Mesothelial cell of epicardium (in vitro differentiated cells): ENCODE measurements at regions not wholly inside any gene's neighbourhood (a gene's known extent, or its start where the extent isn't known, plus 50 kb on each side); places are given as distances from the start of the nearest gene placed in this dataset.
"Not testable (repeated sequence)": the region's sequence is repeated elsewhere in the genome, so short reads cannot be mapped to it uniquely, and the experiment has no call there.

Experiments used
- DNase-seq, 2 experiments: peaks; one replicate each; pipeline ENCODE4 v3.0.0; 2021; ENCODE audit warnings: low spot score in 2 of 2; ENCODE audit not compliant: unreplicated experiment in 2 of 2
- H3K27ac Mint-ChIP-seq: 2 replicates; pipeline ENCODE4 v1.8.0; 2021; ENCODE audit warnings: mixed read lengths
- H3K27me3 Mint-ChIP-seq: 2 replicates; pipeline ENCODE4 v1.8.0; 2021; ENCODE audit warnings: low read depth, mixed read lengths
- H3K36me3 Mint-ChIP-seq: 2 replicates; pipeline ENCODE4 v1.8.0; 2021; ENCODE audit warnings: mixed read lengths
- H3K4me1 Mint-ChIP-seq: 2 replicates; pipeline ENCODE4 v1.8.0; 2021; ENCODE audit warnings: mixed read lengths
- H3K4me3 Mint-ChIP-seq: 2 replicates; pipeline ENCODE4 v1.8.0; 2021; ENCODE audit warnings: mild to moderate bottlenecking, moderate library complexity, mixed read lengths
- H3K9me3 Mint-ChIP-seq: 2 replicates; pipeline ENCODE4 v1.8.0; 2021; ENCODE audit warnings: mixed read lengths
- TF ChIP-seq, protein P1 (sequence below): fragments of 200-600 bp; sonication (generic); IDR thresholded peaks from one replicate; pipeline ENCODE4 v1.5.0; 2021; ENCODE audit warnings: antibody characterized with exemption; ENCODE audit not compliant: unreplicated experiment

DNA sequence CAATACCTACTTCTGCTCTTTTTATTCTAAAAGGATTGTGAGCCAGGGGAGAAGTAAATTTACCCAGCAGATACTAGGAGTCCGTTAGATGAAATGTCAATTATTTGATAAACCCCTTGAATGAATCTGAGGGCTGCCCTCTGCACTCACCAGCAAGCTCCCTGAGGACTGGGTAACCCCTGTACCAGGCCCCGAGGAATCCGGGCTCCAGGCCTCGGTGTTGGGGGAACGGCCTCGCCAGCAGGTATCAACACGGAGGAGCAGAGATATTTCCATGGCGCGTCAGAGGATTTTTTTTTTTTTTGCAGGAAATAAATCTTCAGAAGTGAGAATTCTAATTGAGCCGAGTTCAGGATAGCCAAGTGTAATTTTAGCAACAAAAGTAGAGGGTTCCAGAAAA lies 1408.8 kb downstream of the BRD1 start:
- Mint-ChIP-seq H3K4me3 (no peak overlapping the region), H3K4me1 (peaks cover 8% of the 10 kb centered on the region), H3K27me3 (peaks cover 17% of the 10 kb centered on the region), H3K27ac (no peak overlapping the region), H3K36me3 (no peaks in the 10 kb centered on the region), H3K9me3 (no peaks in the 10 kb centered on the region)
- DNase-seq: no peak
- TF ChIP-seq, protein P1, sequence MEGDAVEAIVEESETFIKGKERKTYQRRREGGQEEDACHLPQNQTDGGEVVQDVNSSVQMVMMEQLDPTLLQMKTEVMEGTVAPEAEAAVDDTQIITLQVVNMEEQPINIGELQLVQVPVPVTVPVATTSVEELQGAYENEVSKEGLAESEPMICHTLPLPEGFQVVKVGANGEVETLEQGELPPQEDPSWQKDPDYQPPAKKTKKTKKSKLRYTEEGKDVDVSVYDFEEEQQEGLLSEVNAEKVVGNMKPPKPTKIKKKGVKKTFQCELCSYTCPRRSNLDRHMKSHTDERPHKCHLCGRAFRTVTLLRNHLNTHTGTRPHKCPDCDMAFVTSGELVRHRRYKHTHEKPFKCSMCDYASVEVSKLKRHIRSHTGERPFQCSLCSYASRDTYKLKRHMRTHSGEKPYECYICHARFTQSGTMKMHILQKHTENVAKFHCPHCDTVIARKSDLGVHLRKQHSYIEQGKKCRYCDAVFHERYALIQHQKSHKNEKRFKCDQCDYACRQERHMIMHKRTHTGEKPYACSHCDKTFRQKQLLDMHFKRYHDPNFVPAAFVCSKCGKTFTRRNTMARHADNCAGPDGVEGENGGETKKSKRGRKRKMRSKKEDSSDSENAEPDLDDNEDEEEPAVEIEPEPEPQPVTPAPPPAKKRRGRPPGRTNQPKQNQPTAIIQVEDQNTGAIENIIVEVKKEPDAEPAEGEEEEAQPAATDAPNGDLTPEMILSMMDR: no peak

DNA sequence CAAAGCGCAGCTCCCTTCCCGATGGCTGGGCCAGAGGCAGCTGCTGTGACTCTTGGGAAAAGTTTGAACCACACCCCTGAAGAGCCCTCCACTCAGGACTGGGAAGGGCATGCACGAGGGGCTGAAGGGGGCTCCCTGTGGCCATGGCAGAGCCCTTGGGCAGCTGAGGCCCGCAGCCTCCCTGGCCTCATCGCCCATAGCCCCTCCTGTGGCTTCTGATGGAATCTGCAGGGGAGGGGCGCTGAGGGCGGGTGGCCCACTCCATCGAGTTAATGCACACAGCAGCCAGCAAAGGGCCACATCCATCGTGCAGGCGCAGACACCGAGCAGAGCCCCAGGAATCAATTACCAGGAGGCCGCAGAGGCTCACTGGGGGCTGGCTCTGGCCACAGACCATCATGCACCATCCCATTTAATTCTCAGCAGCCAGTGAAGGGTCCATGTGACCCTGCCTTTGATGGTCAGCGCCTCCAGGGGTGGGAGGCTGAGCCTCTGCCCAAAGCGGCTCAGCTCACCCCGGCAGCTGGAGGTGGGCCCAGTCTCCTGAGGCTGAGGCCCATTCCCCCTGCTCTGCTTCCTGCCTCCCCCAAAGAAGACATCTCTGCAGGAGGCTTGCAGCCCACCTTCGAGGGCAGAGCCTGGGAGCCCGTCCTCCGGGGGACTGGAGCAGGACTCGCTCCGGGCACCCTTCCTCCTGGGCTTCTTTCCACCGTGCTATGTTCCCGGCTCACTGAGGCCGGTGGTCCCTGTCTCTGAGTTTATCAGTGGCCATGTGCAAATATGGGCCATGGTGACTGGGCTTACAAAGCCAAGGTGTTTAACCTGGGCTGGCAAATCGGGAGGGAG lies 1410.2 kb downstream of the BRD1 start:
- TF ChIP-seq, protein P1: no peak
- no peaks in the 10 kb centered on the region for H3K9me3 Mint-ChIP-seq
- H3K4me3 Mint-ChIP-seq: no peak overlapping the region
- H3K27ac Mint-ChIP-seq: no peak overlapping the region
- H3K27me3 Mint-ChIP-seq: peaks cover 18% of the 10 kb centered on the region
- H3K36me3 Mint-ChIP-seq: no peaks in the 10 kb centered on the region
- no peak for DNase-seq
- peaks cover 8% of the 10 kb centered on the region for H3K4me1 Mint-ChIP-seq

DNA sequence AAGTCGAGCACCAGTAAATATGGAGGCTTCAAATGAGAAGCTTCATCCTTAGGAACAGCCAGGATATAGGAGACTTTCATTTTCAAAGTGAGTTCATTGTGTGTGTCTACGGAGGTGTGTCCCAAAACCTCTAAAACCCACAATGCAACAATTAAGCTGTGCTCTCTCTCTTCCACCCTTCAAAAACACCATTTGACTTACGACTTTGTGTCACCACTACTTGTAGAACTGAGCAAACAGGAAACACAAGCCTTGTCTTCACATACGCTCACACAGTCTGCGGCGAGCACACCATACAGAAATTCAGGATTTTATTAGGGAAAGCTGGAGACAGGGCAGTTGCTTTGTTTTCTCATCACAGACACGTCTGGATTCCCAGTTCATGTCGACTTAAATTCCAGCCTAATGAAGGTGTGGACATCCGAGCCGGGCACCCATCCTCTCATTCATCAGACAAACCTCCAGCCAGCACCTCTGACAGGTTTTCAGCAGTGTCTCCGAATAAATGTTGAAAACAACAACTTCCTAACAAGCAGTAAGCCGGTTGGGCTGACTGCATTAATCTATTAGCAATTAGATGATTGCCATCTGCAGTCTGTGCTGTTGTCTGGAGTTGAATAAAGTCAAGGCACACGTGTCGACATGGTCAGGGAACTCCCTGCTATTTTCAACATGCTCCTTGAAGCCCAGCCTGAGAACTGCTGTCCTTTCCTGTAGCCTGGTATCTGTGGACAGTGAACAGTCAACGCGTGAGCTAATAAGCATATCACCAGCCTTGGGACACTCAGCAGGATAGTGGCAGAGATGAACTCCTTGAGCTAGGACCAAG lies 1411.1 kb downstream of the BRD1 start:
- Mint-ChIP-seq H3K27ac (no peak overlapping the region), H3K4me3 (no peak overlapping the region), H3K4me1 (peaks cover 8% of the 10 kb centered on the region), H3K9me3 (no peaks in the 10 kb centered on the region), H3K36me3 (no peaks in the 10 kb centered on the region), H3K27me3 (peaks cover 19% of the 10 kb centered on the region)
- TF ChIP-seq, protein P1: no peak
- no peak for DNase-seq

DNA sequence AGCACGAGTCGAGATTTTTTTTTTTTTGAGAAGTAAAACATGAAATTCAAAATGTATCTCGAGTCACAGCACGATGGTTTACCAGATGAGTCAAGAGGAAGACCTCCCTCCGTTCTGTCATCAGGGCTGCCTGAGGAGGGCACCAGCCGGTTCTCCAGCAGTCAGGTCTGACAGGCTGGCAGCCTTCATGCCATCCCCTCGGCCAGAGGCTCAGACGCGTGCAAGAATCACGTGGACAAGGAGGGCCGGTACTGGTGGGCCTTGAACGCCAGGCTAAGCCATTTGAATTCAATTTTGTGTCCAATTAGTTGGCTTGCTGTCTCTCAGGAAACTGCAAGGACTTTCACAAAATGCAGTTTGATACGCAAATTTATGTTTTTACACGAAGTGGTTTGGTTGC lies 1412.2 kb downstream of the BRD1 start:
- no peak for DNase-seq
- Mint-ChIP-seq H3K9me3 (no peaks in the 10 kb centered on the region), H3K36me3 (no peaks in the 10 kb centered on the region), H3K4me3 (no peak overlapping the region), H3K27ac (no peak overlapping the region), H3K27me3 (peaks cover 30% of the 10 kb centered on the region), H3K4me1 (peaks cover 8% of the 10 kb centered on the region)
- TF ChIP-seq, protein P1: no peak

DNA sequence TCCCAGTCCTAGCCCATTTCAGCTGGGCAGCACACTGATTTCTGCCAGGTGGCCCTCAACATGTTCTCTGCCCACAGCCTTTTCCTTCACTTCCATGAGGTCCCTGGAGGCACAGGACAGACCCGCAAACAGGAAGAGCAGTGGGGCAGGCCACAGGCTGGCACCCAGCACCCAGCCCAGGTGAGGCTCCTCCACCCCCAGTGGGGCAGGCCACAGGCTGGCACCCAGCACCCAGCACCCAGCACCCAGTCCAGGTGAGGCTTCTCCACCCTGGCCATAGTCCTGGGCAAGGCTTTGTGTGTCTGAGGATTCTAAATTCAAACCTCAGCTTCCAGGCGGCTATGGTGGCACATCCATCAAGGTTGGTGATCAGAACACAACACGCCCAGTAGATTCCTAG lies 1413.0 kb downstream of the BRD1 start:
- Mint-ChIP-seq H3K4me1 (peaks cover 8% of the 10 kb centered on the region), H3K9me3 (no peaks in the 10 kb centered on the region), H3K27ac (no peak overlapping the region), H3K36me3 (no peaks in the 10 kb centered on the region), H3K27me3 (peaks cover 34% of the 10 kb centered on the region), H3K4me3 (no peak overlapping the region)
- TF ChIP-seq, protein P1: no peak
- no peak for DNase-seq

DNA sequence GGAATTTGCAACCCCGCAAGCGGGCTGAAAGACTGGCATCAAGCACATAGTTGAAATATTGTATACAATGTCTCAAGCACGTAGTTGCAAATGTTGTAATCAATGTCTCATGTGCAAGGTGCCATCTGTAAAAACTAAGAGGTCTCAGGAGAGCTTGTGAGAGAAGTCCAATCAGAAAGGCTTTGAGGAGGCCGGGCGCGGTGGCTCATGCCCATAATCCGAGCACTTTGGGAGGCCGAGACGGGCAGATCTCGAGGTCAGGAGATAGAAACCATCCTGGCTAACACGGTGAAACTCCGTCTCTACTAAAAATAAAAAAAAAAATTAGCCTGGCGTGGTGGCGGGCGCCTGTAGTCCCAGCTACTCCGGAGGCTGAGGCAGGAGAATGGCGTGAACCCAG lies 1414.7 kb downstream of the BRD1 start:
- H3K27ac Mint-ChIP-seq, DNase-seq, H3K36me3 Mint-ChIP-seq, H3K4me3 Mint-ChIP-seq, H3K4me1 Mint-ChIP-seq, H3K9me3 Mint-ChIP-seq: not testable (repeated sequence)
- H3K27me3 Mint-ChIP-seq: peaks cover 32% of the 10 kb centered on the region
